ENCODE measurements at regions not wholly inside any gene's neighbourhood (a gene's known extent, or its start where the extent isn't known, plus 50 kb on each side); places are given as distances from the start of the nearest gene placed in this dataset.

GRCh38 chr4:1516881-1517480 lies 110.7 kb upstream of the NKX1-1 start:
- H3K4me1 ChIP-seq (ENCODE audit: insufficient read depth, low read length, poor library complexity, severe bottlenecking) = peaks cover 7% of the 10 kb centered on the region
- TF ChIP-seq, protein P1, sequence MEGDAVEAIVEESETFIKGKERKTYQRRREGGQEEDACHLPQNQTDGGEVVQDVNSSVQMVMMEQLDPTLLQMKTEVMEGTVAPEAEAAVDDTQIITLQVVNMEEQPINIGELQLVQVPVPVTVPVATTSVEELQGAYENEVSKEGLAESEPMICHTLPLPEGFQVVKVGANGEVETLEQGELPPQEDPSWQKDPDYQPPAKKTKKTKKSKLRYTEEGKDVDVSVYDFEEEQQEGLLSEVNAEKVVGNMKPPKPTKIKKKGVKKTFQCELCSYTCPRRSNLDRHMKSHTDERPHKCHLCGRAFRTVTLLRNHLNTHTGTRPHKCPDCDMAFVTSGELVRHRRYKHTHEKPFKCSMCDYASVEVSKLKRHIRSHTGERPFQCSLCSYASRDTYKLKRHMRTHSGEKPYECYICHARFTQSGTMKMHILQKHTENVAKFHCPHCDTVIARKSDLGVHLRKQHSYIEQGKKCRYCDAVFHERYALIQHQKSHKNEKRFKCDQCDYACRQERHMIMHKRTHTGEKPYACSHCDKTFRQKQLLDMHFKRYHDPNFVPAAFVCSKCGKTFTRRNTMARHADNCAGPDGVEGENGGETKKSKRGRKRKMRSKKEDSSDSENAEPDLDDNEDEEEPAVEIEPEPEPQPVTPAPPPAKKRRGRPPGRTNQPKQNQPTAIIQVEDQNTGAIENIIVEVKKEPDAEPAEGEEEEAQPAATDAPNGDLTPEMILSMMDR (conservative IDR thresholded peaks at IDR 0.05; ENCODE audit: low read depth, low read length) = no peak
- no peak for TF ChIP-seq EZH2 (IDR thresholded peaks at IDR 0.05; ENCODE audit: borderline replicate concordance, low read depth, low read length, poor library complexity, severe bottlenecking)
- POLR2A ChIA-PET (ENCODE audit: low non-redundant PET) = no interaction called here
- H3K9me3 ChIP-seq (ENCODE audit: low read depth, low read length, poor library complexity, severe bottlenecking) = no peaks in the 10 kb centered on the region
- no peaks in the 10 kb centered on the region for H3K36me3 ChIP-seq (ENCODE audit: insufficient read depth, low read length, poor library complexity, severe bottlenecking)
- H3K27ac ChIP-seq (ENCODE audit: low read depth, low read length, poor library complexity, severe bottlenecking) = no peak overlapping the region
- CTCF ChIA-PET = no interaction called here
- BruUV-seq (replicated peaks) = no TSS peak
- H3K4me3 ChIP-seq (ENCODE audit: low read depth, low read length, poor library complexity, severe bottlenecking) = no peak overlapping the region
- intact Hi-C loops (cut with micrococcal nuclease; ENCODE audit: unreplicated experiment) = no loop called here
- peaks cover 25% of the 10 kb centered on the region for H3K27me3 ChIP-seq (replicated peaks; ENCODE audit: insufficient read depth, low read depth, low read length, poor library complexity)
- DNase-seq (ENCODE audit: low spot score) = no peak

DNA sequence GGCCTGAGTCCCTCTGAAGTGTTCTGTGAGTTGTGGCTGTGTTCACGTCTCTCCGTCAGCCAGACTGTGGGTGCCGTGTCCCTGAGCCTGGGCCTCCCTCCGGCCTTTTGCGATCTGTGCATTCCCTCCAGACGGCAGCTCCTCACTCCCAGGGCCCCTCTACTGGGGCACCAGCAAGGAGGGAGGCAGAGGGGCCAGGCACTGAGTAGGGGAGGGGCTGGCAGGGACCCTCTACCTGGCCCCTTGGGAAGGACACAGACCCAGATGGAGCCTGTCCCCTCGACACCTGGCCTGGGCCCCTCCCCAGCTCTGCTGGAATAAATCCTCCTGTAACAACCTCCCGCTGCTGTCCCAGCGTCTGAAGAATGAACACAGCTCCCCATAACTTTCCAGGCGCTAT lies 110.0 kb upstream of the NKX1-1 start:
- no TSS peak for BruUV-seq (replicated peaks)
- Histone ChIP-seq H3K9me3 (ENCODE audit: low read depth, low read length, poor library complexity, severe bottlenecking) (no peaks in the 10 kb centered on the region), H3K4me1 (ENCODE audit: insufficient read depth, low read length, poor library complexity, severe bottlenecking) (peaks cover 1% of the 10 kb centered on the region), H3K4me3 (ENCODE audit: low read depth, low read length, poor library complexity, severe bottlenecking) (no peak overlapping the region), H3K27ac (ENCODE audit: low read depth, low read length, poor library complexity, severe bottlenecking) (no peak overlapping the region), H3K27me3 (replicated peaks; ENCODE audit: insufficient read depth, low read depth, low read length, poor library complexity) (peaks cover 21% of the 10 kb centered on the region), H3K36me3 (ENCODE audit: insufficient read depth, low read length, poor library complexity, severe bottlenecking) (no peaks in the 10 kb centered on the region)
- ChIA-PET POLR2A (ENCODE audit: low non-redundant PET) (no interaction called here), CTCF (no interaction called here)
- intact Hi-C loops (cut with micrococcal nuclease; ENCODE audit: unreplicated experiment) = no loop called here
- TF ChIP-seq EZH2 (IDR thresholded peaks at IDR 0.05; ENCODE audit: borderline replicate concordance, low read depth, low read length, poor library complexity, severe bottlenecking) = no peak
- TF ChIP-seq, protein P1 (conservative IDR thresholded peaks at IDR 0.05; ENCODE audit: low read depth, low read length) = no peak
- DNase-seq (ENCODE audit: low spot score) = no peak

DNA sequence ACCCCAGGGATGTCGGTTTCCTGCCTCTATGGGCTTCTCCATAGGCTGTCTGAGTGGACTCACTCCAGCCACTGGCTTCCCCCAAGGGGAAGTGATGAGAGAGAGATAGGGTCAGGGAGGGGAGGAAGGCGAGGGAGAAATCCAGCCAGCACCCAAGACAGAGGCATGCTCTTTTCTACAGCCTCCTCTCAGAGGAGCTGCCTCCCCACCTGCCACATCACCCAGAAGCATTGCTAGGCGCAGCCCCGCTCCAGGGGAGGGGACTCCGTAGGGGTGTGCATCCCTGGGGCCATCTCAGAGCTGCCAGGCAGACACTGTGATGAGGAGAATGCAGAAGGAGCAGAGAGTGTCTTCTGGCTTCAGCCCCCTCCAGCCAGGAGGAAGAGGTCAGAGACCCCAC lies 109.5 kb upstream of the NKX1-1 start:
- TF ChIP-seq, protein P1 (conservative IDR thresholded peaks at IDR 0.05; ENCODE audit: low read depth, low read length) = no peak
- TF ChIP-seq EZH2 (IDR thresholded peaks at IDR 0.05; ENCODE audit: borderline replicate concordance, low read depth, low read length, poor library complexity, severe bottlenecking) = no peak
- ChIA-PET CTCF (interaction anchor here (0.7 kb wide), 1 partner anchor 408 kb away, joined by 3 read pairs; no protein-coding TSS in a partner anchor), POLR2A (ENCODE audit: low non-redundant PET) (no interaction called here)
- Histone ChIP-seq H3K27ac (ENCODE audit: low read depth, low read length, poor library complexity, severe bottlenecking) (no peak overlapping the region), H3K4me1 (ENCODE audit: insufficient read depth, low read length, poor library complexity, severe bottlenecking) (no peaks in the 10 kb centered on the region), H3K9me3 (ENCODE audit: low read depth, low read length, poor library complexity, severe bottlenecking) (no peaks in the 10 kb centered on the region), H3K36me3 (ENCODE audit: insufficient read depth, low read length, poor library complexity, severe bottlenecking) (no peaks in the 10 kb centered on the region), H3K27me3 (replicated peaks; ENCODE audit: insufficient read depth, low read depth, low read length, poor library complexity) (peaks cover 21% of the 10 kb centered on the region), H3K4me3 (ENCODE audit: low read depth, low read length, poor library complexity, severe bottlenecking) (no peak overlapping the region)
- no peak for DNase-seq (ENCODE audit: low spot score)
- intact Hi-C loops (cut with micrococcal nuclease; ENCODE audit: unreplicated experiment) = no loop called here
- BruUV-seq (replicated peaks) = no TSS peak

Measured in A673 (cell line).